GM12891 (cell line): ENCODE measurements at regions not wholly inside any gene's neighbourhood (a gene's known extent, or its start where the extent isn't known, plus 50 kb on each side); places are given as distances from the start of the nearest gene placed in this dataset.

Experiments
- PAX5 ChIP-seq: IDR thresholded peaks from 2 replicates; pipeline ENCODE4 v1.6.1; 2011; ENCODE audit warnings: low read length, moderate library complexity, mild to moderate bottlenecking; ENCODE audit not compliant: insufficient read depth, severe bottlenecking
- POLR2A ChIP-seq: IDR thresholded peaks from 2 replicates; pipeline ENCODE4 v1.6.1; 2011; ENCODE audit warnings: low read depth, low read length, control low read depth

GRCh38 chr2:60092781-60093180 is 460.7 kb downstream of the BCL11A start:
- TF ChIP-seq PAX5 (no peak), POLR2A (no peak)
